HepG2 (cell line): ENCODE measurements at regions not wholly inside any gene's neighbourhood (a gene's known extent, or its start where the extent isn't known, plus 50 kb on each side); places are given as distances from the start of the nearest gene placed in this dataset.

Experiments used
- ATAC-seq: fragments of 200-7000 bp; cut with Tn5 transposase; 3 replicates; pipeline ENCODE4 v1.9.1; 2020; ENCODE audit warnings: mild to moderate bottlenecking, moderate library complexity
- BruUV-seq: library from RNA; stranded (reverse); fragments of 400-500 nt; replicated peaks from 2 replicates; lab custom pipeline; 2021; lab: Mats Ljungman, UMichigan
- CTCF ChIA-PET: fragments of 300-600 bp; formaldehyde crosslinking; extraction: SDS; loops from one replicate; lab custom pipeline; 2021; ENCODE audit warnings: low total read pairs, inconsistent platforms, low intra/inter-chr PET ratio; lab: Yijun Ruan, JAX
- POLR2A ChIA-PET: fragments of 350-600 bp; sonication (Branson Sonifier 250); formaldehyde crosslinking; loops from one replicate; lab custom pipeline; 2020; ENCODE audit warnings: antibody characterized with exemption, inconsistent platforms; lab: Yijun Ruan, JAX
- DNase-seq: peaks from one replicate; pipeline ENCODE4 v3.0.0-alpha.2; 2015; ENCODE audit warnings: low spot score
- FAIRE-seq: peaks from 3 replicates; lab custom pipeline; 2011; peaks lifted over from hg19 to GRCh38; lab: Jason Lieb, UNC
- H2AFZ ChIP-seq: one replicate; pipeline ENCODE4 v1.6.1; 2011; ENCODE audit warnings: low read length, inconsistent platforms
- H3K27ac ChIP-seq: fragments of 300-600 bp; 3 replicates; pipeline ENCODE4 v1.8.0; 2011; ENCODE audit warnings: mixed run types, mild to moderate bottlenecking, mixed read lengths, low read length, inconsistent platforms; ENCODE audit not compliant: insufficient read depth; ENCODE audit errors: extremely low read length
- H3K27me3 ChIP-seq, 2 experiments: fragments of 200-600 bp in 1 of 2; 2 replicates in 1 of 2; 3 replicates in 1 of 2; pipeline versions ENCODE4 v1.6.0 to v1.8.0; 2011; ENCODE audit warnings: low read length in 2 of 2, mild to moderate bottlenecking in 2 of 2, moderate library complexity in 2 of 2, inconsistent platforms in 1 of 2; ENCODE audit not compliant: insufficient read depth in 2 of 2, control insufficient read depth in 1 of 2
- H3K36me3 ChIP-seq, 2 experiments: fragments of 200-600 bp in 1 of 2; replicated peaks in 1 of 2; 2 replicates in 1 of 2; 3 replicates in 1 of 2; pipeline versions ENCODE4 v1.5.1 to v1.8.0; 2011; ENCODE audit warnings: low read length in 2 of 2, inconsistent platforms in 1 of 2; ENCODE audit not compliant: insufficient read depth in 2 of 2, control insufficient read depth in 1 of 2
- H3K4me1 ChIP-seq: 2 replicates; pipeline ENCODE4 v1.5.1; 2012; ENCODE audit warnings: low read length, inconsistent platforms; ENCODE audit not compliant: insufficient read depth
- H3K4me2 ChIP-seq: 2 replicates; pipeline ENCODE4 v1.6.0; 2011; ENCODE audit warnings: low read depth, low read length, inconsistent platforms
- H3K4me3 ChIP-seq, 3 experiments: fragments of 200-600 bp in 1 of 3; sonication (generic), shearing (Covaris generic) in 1 of 3; replicated peaks in 1 of 3; 2 replicates each; pipeline ENCODE4 v1.5.1; 2011 to 2016; ENCODE audit warnings: low read length in 3 of 3, inconsistent platforms in 2 of 3, low read depth in 2 of 3, mild to moderate bottlenecking in 2 of 3, control low read depth in 1 of 3, mixed read lengths in 1 of 3; ENCODE audit not compliant: insufficient read depth in 1 of 3
- H3K79me2 ChIP-seq: one replicate; pipeline ENCODE4 v1.6.1; 2011; ENCODE audit warnings: low read length, inconsistent platforms; ENCODE audit not compliant: insufficient read depth
- H3K9ac ChIP-seq: 2 replicates; pipeline ENCODE4 v1.6.0; 2011; ENCODE audit warnings: mild to moderate bottlenecking, low read depth, low read length, inconsistent platforms; ENCODE audit not compliant: insufficient read depth
- H3K9me3 ChIP-seq: 2 replicates; pipeline ENCODE4 v1.5.1; 2012; ENCODE audit warnings: mild to moderate bottlenecking, low read length
- H4K20me1 ChIP-seq: 2 replicates; pipeline ENCODE4 v1.6.0; 2011; ENCODE audit warnings: inconsistent platforms, mild to moderate bottlenecking, low read length, moderate library complexity; ENCODE audit not compliant: insufficient read depth
- ADNP ChIP-seq: sonication (generic); formaldehyde crosslinking; IDR thresholded peaks from 2 replicates; pipeline ENCODE4 v1.4.0; 2020; ENCODE audit warnings: missing genetic modification reagents
- ETV6 ChIP-seq: sonication (generic); formaldehyde crosslinking; conservative IDR thresholded peaks from 2 replicates; pipeline ENCODE4 v1.4.0; 2020; ENCODE audit warnings: missing genetic modification reagents
- FOSL2 ChIP-seq: sonication (generic); formaldehyde crosslinking; IDR thresholded peaks from 2 replicates; pipeline ENCODE4 v1.4.0; 2020; ENCODE audit warnings: missing genetic modification reagents
- FOXP1 ChIP-seq, 2 experiments: fragments of 450-650 bp in 1 of 2; IDR thresholded peaks; 2 replicates each; pipeline ENCODE4 v1.6.1; 2017 to 2018; ENCODE audit warnings: antibody characterized with exemption in 1 of 2
- MAFF ChIP-seq: IDR thresholded peaks from 2 replicates; pipeline ENCODE4 v1.6.1; 2011; ENCODE audit warnings: low read depth, low read length, improper control_type of control experiment
- MAFK ChIP-seq, 2 experiments: IDR thresholded peaks in 1 of 2; conservative IDR thresholded peaks in 1 of 2; 2 replicates each; pipeline ENCODE4 v1.6.1; 2011; ENCODE audit warnings: improper control_type of control experiment in 2 of 2, low read length in 2 of 2
- MYNN ChIP-seq: sonication (generic); formaldehyde crosslinking; IDR thresholded peaks from 2 replicates; pipeline ENCODE4 v1.4.0; 2020; ENCODE audit warnings: mild to moderate bottlenecking, low read depth, missing genetic modification reagents
- RAD21 ChIP-seq: fragments of 450-650 bp; formaldehyde crosslinking; IDR thresholded peaks from 2 replicates; pipeline ENCODE4 v1.5.0; 2020; ENCODE audit warnings: mild to moderate bottlenecking
- SAFB2 ChIP-seq: sonication (generic); formaldehyde crosslinking; IDR thresholded peaks from 2 replicates; pipeline ENCODE4 v1.5.1; 2020; ENCODE audit warnings: missing genetic modification reagents, low read depth, mild to moderate bottlenecking, borderline replicate concordance
- SETDB1 ChIP-seq: sonication (generic); formaldehyde crosslinking; IDR thresholded peaks from 2 replicates; pipeline ENCODE4 v1.5.1; 2020; ENCODE audit warnings: missing genetic modification reagents, mild to moderate bottlenecking, borderline replicate concordance
- SRSF1 ChIP-seq: fragments of 200-400 bp; formaldehyde crosslinking; optimal IDR thresholded peaks from 2 replicates; pipeline ENCODE3; 2017; ENCODE audit warnings: mild to moderate bottlenecking, low read depth, low read length, moderate library complexity
- TEAD3 ChIP-seq: optimal IDR thresholded peaks from 2 replicates; pipeline ENCODE3; 2016; ENCODE audit warnings: borderline replicate concordance
- ZBTB49 ChIP-seq: sonication (generic); formaldehyde crosslinking; IDR thresholded peaks from 2 replicates; pipeline ENCODE4 v1.4.0; 2020; ENCODE audit warnings: missing genetic modification reagents, borderline replicate concordance
- ZFYVE20 ChIP-seq: sonication (generic); formaldehyde crosslinking; IDR thresholded peaks from 2 replicates; pipeline ENCODE4 v1.8.0; 2023; ENCODE audit warnings: low read depth, mild to moderate bottlenecking, moderate library complexity, missing genetic modification reagents, borderline replicate concordance
- ZNF460 ChIP-seq: sonication (generic); formaldehyde crosslinking; IDR thresholded peaks from 2 replicates; pipeline ENCODE4 v1.5.1; 2020; ENCODE audit warnings: missing genetic modification reagents, mild to moderate bottlenecking, borderline replicate concordance
- ZNF570 ChIP-seq: sonication (generic); formaldehyde crosslinking; IDR thresholded peaks from 2 replicates; pipeline ENCODE4 v1.4.0; 2020; ENCODE audit warnings: mild to moderate bottlenecking, missing genetic modification reagents, borderline replicate concordance
- ZNF598 ChIP-seq: sonication (generic); formaldehyde crosslinking; IDR thresholded peaks from 2 replicates; pipeline ENCODE4 v1.5.1; 2020; ENCODE audit warnings: mild to moderate bottlenecking, missing genetic modification reagents, borderline replicate concordance
- ZSCAN22 ChIP-seq: sonication (generic); formaldehyde crosslinking; IDR thresholded peaks from 2 replicates; pipeline ENCODE4 v1.4.0; 2020; ENCODE audit warnings: mild to moderate bottlenecking, missing genetic modification reagents
- WGBS: methylation state at CpG from one replicate; pipeline ENCODE4 v1.1.6; 2017; ENCODE audit warnings: low lambda C conversion rate; 5-methylcytosine and 5-hydroxymethylcytosine counted together
- in situ Hi-C: cut with HindIII; loops from 2 replicates; pipeline ENCODE4 v1.10.0; 2017; ENCODE audit warnings: low pct_unique_long_range_greater_than_20kb; ENCODE audit not compliant: extremely low pct_ligation_motif_present
- intact Hi-C: fragments of 100-400 bp; cut with micrococcal nuclease; formaldehyde crosslinking; loops from one replicate; pipeline ENCODE4 v1.10.0; 2022; ENCODE audit not compliant: unreplicated experiment
- TF ChIP-seq, protein P1 (sequence below): sonication (generic); formaldehyde crosslinking; IDR thresholded peaks from 2 replicates; pipeline ENCODE4 v1.9.0; 2021; ENCODE audit warnings: missing genetic modification reagents, mild to moderate bottlenecking, borderline replicate concordance

- Histone ChIP-seq H4K20me1 (no peaks in the 10 kb centered on the region), H3K36me3 (no peaks in the 10 kb centered on the region), H3K4me1 (no peaks in the 10 kb centered on the region), H3K4me2 (no peak overlapping the region), H3K79me2 (no peaks in the 10 kb centered on the region), H3K27ac (no peak overlapping the region), H3K9ac (no peak overlapping the region), H3K4me3 (no peak overlapping the region), H2AFZ (no peak overlapping the region), H3K27me3 (peaks cover 4 to 53% of the 10 kb centered on the region in 2 experiments; a peak in 4 of 5 replicates), H3K9me3 (no peaks in the 10 kb centered on the region)
- ATAC-seq, result no peak; the same call in 2 of the 3 replicates
- CTCF ChIA-PET, result no interaction called here
- DNase-seq, result peak; percentile 20
- BruUV-seq, result no TSS peak
- WGBS, result 9% methylated on average over 11 of the region's 11 CpGs
- no peak for FAIRE-seq
- intact Hi-C loops, result no loop called here
- POLR2A ChIA-PET, result no interaction called here
- in situ Hi-C loops, result no loop called here
- TF ChIP-seq ZNF598 (CRISPR knock-in tag) (no peak), ETV6 (CRISPR knock-in tag) (no peak), ZNF460 (CRISPR knock-in tag) (no peak), MYNN (CRISPR knock-in tag) (no peak), ZBTB49 (no peak), SAFB2 (no peak), TEAD3 (CRISPR knock-in tag) (peak; percentile 28), RAD21 (CRISPR knock-in tag) (no peak), ADNP (CRISPR knock-in tag) (no peak), ZSCAN22 (CRISPR knock-in tag) (no peak), ZFYVE20 (CRISPR knock-in tag) (no peak), FOXP1 (IDR thresholded peaks at IDR 0.05) (no peak), FOXP1 (CRISPR knock-in tag; IDR thresholded peaks at IDR 0.05) (no peak), SETDB1 (CRISPR knock-in tag) (no peak), MAFF (0 out of 2 replicates have a peak, but pooled peaks have one; percentile 19), MAFK (conservative IDR thresholded peaks at IDR 0.05 in 1 of 2, IDR thresholded peaks at IDR 0.05 in 1 of 2; ENCODE audit: low read length in 2 of 2) (0 out of 4 replicates have a peak, but pooled peaks of 1 of the 2 experiments have one; percentile 13), ZNF570 (no peak), SRSF1 (no peak), FOSL2 (CRISPR knock-in tag) (0 out of 2 replicates have a peak, but pooled peaks have one; percentile 15)
- TF ChIP-seq, protein P1, sequence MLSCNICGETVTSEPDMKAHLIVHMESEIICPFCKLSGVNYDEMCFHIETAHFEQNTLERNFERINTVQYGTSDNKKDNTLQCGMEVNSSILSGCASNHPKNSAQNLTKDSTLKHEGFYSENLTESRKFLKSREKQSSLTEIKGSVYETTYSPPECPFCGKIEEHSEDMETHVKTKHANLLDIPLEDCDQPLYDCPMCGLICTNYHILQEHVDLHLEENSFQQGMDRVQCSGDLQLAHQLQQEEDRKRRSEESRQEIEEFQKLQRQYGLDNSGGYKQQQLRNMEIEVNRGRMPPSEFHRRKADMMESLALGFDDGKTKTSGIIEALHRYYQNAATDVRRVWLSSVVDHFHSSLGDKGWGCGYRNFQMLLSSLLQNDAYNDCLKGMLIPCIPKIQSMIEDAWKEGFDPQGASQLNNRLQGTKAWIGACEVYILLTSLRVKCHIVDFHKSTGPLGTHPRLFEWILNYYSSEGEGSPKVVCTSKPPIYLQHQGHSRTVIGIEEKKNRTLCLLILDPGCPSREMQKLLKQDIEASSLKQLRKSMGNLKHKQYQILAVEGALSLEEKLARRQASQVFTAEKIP, result no peak
Observed at GRCh38 chr6:4291453-4292403, 156.4 kb upstream of the ECI2 start.
